HG03066 (cell line): ENCODE measurements at regions not wholly inside any gene's neighbourhood (a gene's known extent, or its start where the extent isn't known, plus 50 kb on each side); places are given as distances from the start of the nearest gene placed in this dataset.
"Not testable (repeated sequence)": the region's sequence is repeated elsewhere in the genome, so short reads cannot be mapped to it uniquely, and the experiment has no call there.

Experiments
- ATAC-seq: cut with Tn5 transposase; IDR thresholded peaks from one replicate; pipeline ENCODE4 v1.9.1; 2021; ENCODE audit warnings: low read depth; ENCODE audit not compliant: unreplicated experiment

GRCh38 chr3:75118779-75119178 is 504.3 kb upstream of the CNTN3 start:
- no peak for ATAC-seq

GRCh38 chr3:75126556-75126955 is 512.1 kb upstream of the CNTN3 start:
- no peak for ATAC-seq

- ATAC-seq: no peak
Observed at GRCh38 chr3:75129101-75129500, 514.6 kb upstream of the CNTN3 start.

- no peak for ATAC-seq
Observed at GRCh38 chr3:75136100-75136897, 521.8 kb upstream of the CNTN3 start.

- ATAC-seq: no peak
Observed at GRCh38 chr3:75138345-75138744, 523.9 kb upstream of the CNTN3 start.

GRCh38 chr3:75140904-75141615 is 523.1 kb upstream of the FRG2C start:
- no peak for ATAC-seq

- no peak for ATAC-seq
Observed at GRCh38 chr3:75144406-75144805, 519.7 kb upstream of the FRG2C start.

- ATAC-seq: no peak
Observed at GRCh38 chr3:75171630-75172230, 492.4 kb upstream of the FRG2C start.

GRCh38 chr3:75176937-75177336 is 487.2 kb upstream of the FRG2C start:
- ATAC-seq: peak; percentile 36

GRCh38 chr3:75180235-75180944 is 483.7 kb upstream of the FRG2C start:
- ATAC-seq: peak; percentile 75

- ATAC-seq: no peak
Observed at GRCh38 chr3:75180945-75181298, 483.2 kb upstream of the FRG2C start.

GRCh38 chr3:75188962-75189361 is 475.2 kb upstream of the FRG2C start:
- no peak for ATAC-seq

- peak; percentile 68 for ATAC-seq
Observed at GRCh38 chr3:75192146-75192616, 471.9 kb upstream of the FRG2C start.

- ATAC-seq: no peak
Observed at GRCh38 chr3:75193797-75194196, 470.3 kb upstream of the FRG2C start.

GRCh38 chr3:75214332-75214731 is 449.8 kb upstream of the FRG2C start:
- ATAC-seq: not testable (repeated sequence)

- ATAC-seq: no peak
Observed at GRCh38 chr3:75218577-75218976, 445.6 kb upstream of the FRG2C start.

- ATAC-seq: no peak
Observed at GRCh38 chr3:75220932-75221331, 443.2 kb upstream of the FRG2C start.

- ATAC-seq: no peak
Observed at GRCh38 chr3:75224412-75224811, 439.7 kb upstream of the FRG2C start.

GRCh38 chr3:75232216-75232615 is 431.9 kb upstream of the FRG2C start:
- no peak for ATAC-seq

GRCh38 chr3:75235631-75236030 is 428.5 kb upstream of the FRG2C start:
- no peak for ATAC-seq

- no peak for ATAC-seq
Observed at GRCh38 chr3:75237053-75237452, 427.1 kb upstream of the FRG2C start.
